A549 (cell line): ENCODE measurements at regions not wholly inside any gene's neighbourhood (a gene's known extent, or its start where the extent isn't known, plus 50 kb on each side); places are given as distances from the start of the nearest gene placed in this dataset.
"Not testable (repeated sequence)": the region's sequence is repeated elsewhere in the genome, so short reads cannot be mapped to it uniquely, and the experiment has no call there.

ENCODE experiments used
- ATAC-seq, 2 experiments: fragments of 200-7000 bp in 1 of 2; fragments of >200 bp in 1 of 2; cut with Nextera tagmentation in 1 of 2; cut with Tn5 transposase in 1 of 2; 3 replicates each; pipeline versions ENCODE4 v1.8.0 to v1.9.1; 2018 to 2020; ENCODE audit warnings: mild to moderate bottlenecking in 1 of 2, moderate library complexity in 1 of 2
- CTCF ChIA-PET: fragments of 300-600 bp; sonication (Branson Sonifier 250); formaldehyde crosslinking; extraction: SDS; loops from one replicate; lab custom pipeline; 2021; ENCODE audit warnings: antibody characterized with exemption, inconsistent platforms; lab: Yijun Ruan, JAX
- POLR2A ChIA-PET: fragments of 350-600 bp; formaldehyde crosslinking; extraction: SDS; loops from one replicate; lab custom pipeline; 2021; ENCODE audit warnings: antibody characterized with exemption, inconsistent platforms; lab: Yijun Ruan, JAX
- DNase-seq, 2 experiments: peaks; one replicate each; pipeline versions ENCODE4 v3.0.0 to v3.0.0-alpha.2; 2011 to 2016; ENCODE audit warnings: low read depth in 1 of 2, low spot score in 1 of 2
- FAIRE-seq: peaks from 2 replicates; lab custom pipeline; 2011; peaks lifted over from hg19 to GRCh38; lab: Jason Lieb, UNC
- H3K27ac ChIP-seq, 2 experiments: fragments of >200 bp; sonication (Bioruptor Twin); formaldehyde crosslinking; 3 replicates each; pipeline ENCODE4 v1.5.1; 2016 to 2017
- H3K4me1 ChIP-seq: fragments of >200 bp; sonication (Bioruptor Twin); formaldehyde crosslinking; 3 replicates; pipeline ENCODE4 v1.6.1; 2016
- H3K4me2 ChIP-seq: fragments of >200 bp; sonication (Bioruptor Twin); formaldehyde crosslinking; 3 replicates; pipeline ENCODE4 v1.6.1; 2016
- H3K4me3 ChIP-seq: fragments of >200 bp; sonication (Bioruptor Twin); formaldehyde crosslinking; 3 replicates; pipeline ENCODE4 v1.5.1; 2016
- H3K9me3 ChIP-seq: fragments of >200 bp; sonication (Bioruptor Twin); formaldehyde crosslinking; 3 replicates; pipeline ENCODE4 v1.6.1; 2016
- CBX2 ChIP-seq: fragments of 200-600 bp; sonication (generic); IDR thresholded peaks from 2 replicates; pipeline ENCODE4 v1.6.1; 2016; ENCODE audit warnings: low read depth, mild to moderate bottlenecking, borderline replicate concordance
- CHD2 ChIP-seq: fragments of 150-350 bp; IDR thresholded peaks from 2 replicates; pipeline ENCODE4 v1.6.1; 2014; ENCODE audit warnings: low read length; ENCODE audit not compliant: partially characterized antibody
- EHF ChIP-seq: fragments of 250-450 bp; sonication (Bioruptor Pico); IDR thresholded peaks from 2 replicates; pipeline ENCODE4 v1.5.0; 2020; ENCODE audit warnings: mild to moderate bottlenecking
- EHMT2 ChIP-seq: fragments of 200-600 bp; sonication (generic); IDR thresholded peaks from 2 replicates; pipeline ENCODE4 v1.6.1; 2016; ENCODE audit warnings: antibody characterized with exemption, low read depth, mild to moderate bottlenecking, moderate library complexity
- ESRRA ChIP-seq: fragments of 150-350 bp; IDR thresholded peaks from 2 replicates; pipeline ENCODE4 v1.6.1; 2014; ENCODE audit warnings: mild to moderate bottlenecking, low read length, borderline replicate concordance
- JUN ChIP-seq, 2 experiments: fragments of >200 bp; sonication (Bioruptor Twin); formaldehyde crosslinking; IDR thresholded peaks; 2 replicates in 1 of 2; 3 replicates in 1 of 2; pipeline ENCODE4 v1.6.1; 2016 to 2017
- JUNB ChIP-seq: fragments of >200 bp; sonication (Bioruptor Twin); formaldehyde crosslinking; IDR thresholded peaks from 2 replicates; pipeline ENCODE4 v1.6.1; 2016
- MYC ChIP-seq: IDR thresholded peaks from 2 replicates; pipeline ENCODE4 v1.6.1; 2012; ENCODE audit warnings: mild to moderate bottlenecking, inconsistent platforms, low read length, improper control_type of control experiment, borderline replicate concordance
- NFE2L2 ChIP-seq: fragments of 150-350 bp; conservative IDR thresholded peaks from 2 replicates; pipeline ENCODE4 v1.6.1; 2014; ENCODE audit warnings: low read length
- RCOR1 ChIP-seq: fragments of 150-350 bp; IDR thresholded peaks from 2 replicates; pipeline ENCODE4 v1.6.1; 2014; ENCODE audit warnings: antibody characterized with exemption, low read length, low read depth
- RNF2 ChIP-seq: fragments of 200-600 bp; sonication (generic); IDR thresholded peaks from 2 replicates; pipeline ENCODE4 v1.6.1; 2016; ENCODE audit warnings: low read depth, mild to moderate bottlenecking, antibody characterized with exemption, moderate library complexity, borderline replicate concordance
- SREBF2 ChIP-seq: fragments of 450-650 bp; IDR thresholded peaks from 2 replicates; pipeline ENCODE4 v1.6.1; 2014; ENCODE audit warnings: mild to moderate bottlenecking, moderate library complexity
- ZC3H11A ChIP-seq: fragments of 450-650 bp; IDR thresholded peaks from 2 replicates; pipeline ENCODE4 v1.6.1; 2014; ENCODE audit warnings: antibody characterized with exemption, mild to moderate bottlenecking
- ZFP36 ChIP-seq: fragments of 450-650 bp; IDR thresholded peaks from 2 replicates; pipeline ENCODE4 v1.6.1; 2014; ENCODE audit warnings: borderline replicate concordance; ENCODE audit not compliant: partially characterized antibody
- ZSCAN20 ChIP-seq: fragments of 250-450 bp; sonication (Bioruptor Pico); IDR thresholded peaks from 2 replicates; pipeline ENCODE4 v1.8.0; 2022; ENCODE audit warnings: mild to moderate bottlenecking, moderate library complexity
- WGBS: methylation state at CpG from one replicate; pipeline ENCODE4 v1.1.6; 2017; ENCODE audit errors: missing lambda C conversion rate; 5-methylcytosine and 5-hydroxymethylcytosine counted together
- TF ChIP-seq, protein P1 (sequence below): fragments of 150-350 bp; IDR thresholded peaks from 2 replicates; pipeline ENCODE4 v1.6.1; 2014; ENCODE audit warnings: low read depth, mild to moderate bottlenecking, low read length
- TF ChIP-seq, protein P2 (sequence below): IDR thresholded peaks from 2 replicates; pipeline ENCODE4 v1.6.1; 2012
- TF ChIP-seq, protein P3 (sequence below): fragments of >200 bp; sonication (Bioruptor Twin); formaldehyde crosslinking; IDR thresholded peaks from 3 replicates; pipeline ENCODE4 v1.5.1; 2016
- TF ChIP-seq, protein P4 (sequence below): fragments of >200 bp; sonication (Bioruptor Twin); formaldehyde crosslinking; IDR thresholded peaks from 2 replicates; pipeline ENCODE4 v1.6.1; 2016

DNA sequence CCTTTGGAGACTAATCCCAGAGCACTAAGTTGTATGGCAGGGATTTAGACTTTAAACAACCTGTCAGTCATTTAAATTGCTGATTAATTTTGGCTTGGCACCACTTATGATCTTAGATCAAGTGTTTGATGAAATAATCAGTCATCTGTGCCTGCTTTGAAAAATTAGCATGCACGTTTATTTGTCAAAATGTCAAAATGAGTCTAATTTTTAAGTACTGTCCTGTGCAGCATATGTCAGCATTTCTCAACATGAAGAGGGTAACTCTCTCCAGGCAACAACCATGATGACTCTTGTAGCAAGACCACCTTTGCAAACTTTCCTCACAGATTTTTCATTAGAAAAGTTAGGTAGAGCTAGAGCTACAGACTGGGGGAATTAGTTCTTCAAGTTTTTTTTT is 155.7 kb upstream of the GJE1 start:
- 0% methylated on average over 1 of the region's 1 CpG for WGBS
- Histone ChIP-seq H3K4me3 (no peak overlapping the region), H3K9me3 (no peaks in the 10 kb centered on the region), H3K4me2 (no peak overlapping the region), H3K27ac (no peak overlapping the region), H3K4me1 (no peaks in the 10 kb centered on the region)
- ATAC-seq: no peak
- no peak for DNase-seq
- ChIA-PET CTCF (interaction anchor here (1.5 kb wide), 1 partner anchor 12 kb away, joined by 5 read pairs; no protein-coding TSS in a partner anchor), POLR2A (no interaction called here)
- FAIRE-seq: no peak
- TF ChIP-seq, protein P1, sequence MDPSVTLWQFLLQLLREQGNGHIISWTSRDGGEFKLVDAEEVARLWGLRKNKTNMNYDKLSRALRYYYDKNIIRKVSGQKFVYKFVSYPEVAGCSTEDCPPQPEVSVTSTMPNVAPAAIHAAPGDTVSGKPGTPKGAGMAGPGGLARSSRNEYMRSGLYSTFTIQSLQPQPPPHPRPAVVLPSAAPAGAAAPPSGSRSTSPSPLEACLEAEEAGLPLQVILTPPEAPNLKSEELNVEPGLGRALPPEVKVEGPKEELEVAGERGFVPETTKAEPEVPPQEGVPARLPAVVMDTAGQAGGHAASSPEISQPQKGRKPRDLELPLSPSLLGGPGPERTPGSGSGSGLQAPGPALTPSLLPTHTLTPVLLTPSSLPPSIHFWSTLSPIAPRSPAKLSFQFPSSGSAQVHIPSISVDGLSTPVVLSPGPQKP: no peak

DNA sequence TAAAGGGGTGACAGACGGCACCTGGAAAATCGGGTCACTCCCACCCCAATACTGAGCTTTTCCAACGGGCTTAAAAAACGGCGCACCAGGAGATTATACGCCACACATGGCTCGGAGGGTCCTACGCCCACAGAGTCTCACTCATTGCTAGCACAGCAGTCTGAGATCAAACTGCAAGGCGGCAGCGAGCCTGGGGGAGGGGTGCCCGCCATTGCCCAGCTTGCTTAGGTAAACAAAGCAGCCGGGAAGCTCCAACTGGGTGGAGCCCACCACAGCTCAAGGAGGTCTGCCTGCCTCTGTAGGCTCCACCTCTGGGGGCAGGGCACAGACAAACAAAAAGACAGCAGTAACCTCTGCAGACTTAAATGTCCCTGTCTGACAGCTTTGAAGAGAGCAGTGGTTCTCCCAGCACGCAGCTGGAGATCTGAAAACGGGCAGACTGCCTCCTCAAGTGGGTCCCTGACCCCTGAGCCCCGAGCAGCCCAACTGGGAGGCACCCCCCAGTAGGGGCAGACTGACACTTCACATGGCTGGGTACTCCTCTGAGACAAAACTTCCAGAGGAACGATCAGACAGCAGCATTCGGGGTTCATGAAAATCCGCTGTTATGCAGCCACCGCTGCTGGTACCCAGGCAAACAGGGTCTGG is 162.8 kb upstream of the GJE1 start:
- H3K4me1 ChIP-seq, DNase-seq, FAIRE-seq, ATAC-seq, POLR2A ChIA-PET, H3K9me3 ChIP-seq, CTCF ChIA-PET, H3K4me3 ChIP-seq, H3K27ac ChIP-seq, H3K4me2 ChIP-seq: not testable (repeated sequence)
- 65% methylated on average over 8 of the region's 19 CpGs for WGBS

DNA sequence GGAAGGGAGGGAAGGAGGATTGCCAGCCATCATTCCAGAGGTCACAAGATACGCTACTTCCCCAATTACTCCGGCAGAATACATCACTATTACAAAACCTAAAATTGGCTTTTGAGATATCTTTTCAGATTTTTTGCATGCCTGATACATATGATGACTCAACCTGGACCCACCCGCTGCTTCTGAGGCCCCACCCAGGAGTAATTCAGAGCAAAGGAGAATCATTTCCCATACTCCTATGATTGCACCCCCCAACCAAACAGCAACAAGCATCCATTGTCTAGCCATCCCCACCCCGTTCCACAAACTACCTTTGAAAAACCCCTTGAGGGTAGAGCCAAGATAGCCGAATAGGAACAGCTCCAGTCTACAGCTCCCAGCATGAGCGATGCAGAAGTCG is 163.5 kb upstream of the GJE1 start:
- ATAC-seq: no peak
- Histone ChIP-seq H3K4me1 (no peaks in the 10 kb centered on the region), H3K9me3 (no peaks in the 10 kb centered on the region), H3K4me3 (no peak overlapping the region), H3K27ac (no peak overlapping the region), H3K4me2 (no peak overlapping the region)
- ChIA-PET CTCF (no interaction called here), POLR2A (no interaction called here)
- WGBS: 33% methylated on average over 7 of the region's 7 CpGs
- TF ChIP-seq JUNB: no peak
- DNase-seq: no peak
- FAIRE-seq: no peak

DNA sequence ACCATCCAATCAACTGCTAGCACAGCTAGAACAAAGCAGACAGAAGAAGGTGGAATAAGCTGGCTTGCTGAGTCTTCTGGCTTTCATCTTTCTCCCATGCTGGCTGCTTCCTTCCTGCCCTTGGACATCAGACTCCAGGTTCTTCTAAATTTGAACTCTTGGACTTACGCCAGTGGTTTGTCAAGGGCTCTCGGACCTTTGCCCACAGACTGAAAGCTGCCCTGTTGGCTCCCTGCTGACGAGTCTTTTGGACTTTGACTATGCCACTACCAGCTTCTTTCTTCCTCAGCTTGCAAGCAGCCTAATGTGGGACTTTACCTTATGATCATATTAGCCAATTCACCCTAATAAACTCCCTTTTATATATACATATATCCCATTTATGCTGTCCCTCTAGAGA is 164.1 kb upstream of the GJE1 start:
- DNase-seq (no peak), FAIRE-seq (no peak), ATAC-seq (no peak)
- CTCF ChIA-PET: no interaction called here
- H3K27ac ChIP-seq: no peak overlapping the region
- TF ChIP-seq, protein P2, sequence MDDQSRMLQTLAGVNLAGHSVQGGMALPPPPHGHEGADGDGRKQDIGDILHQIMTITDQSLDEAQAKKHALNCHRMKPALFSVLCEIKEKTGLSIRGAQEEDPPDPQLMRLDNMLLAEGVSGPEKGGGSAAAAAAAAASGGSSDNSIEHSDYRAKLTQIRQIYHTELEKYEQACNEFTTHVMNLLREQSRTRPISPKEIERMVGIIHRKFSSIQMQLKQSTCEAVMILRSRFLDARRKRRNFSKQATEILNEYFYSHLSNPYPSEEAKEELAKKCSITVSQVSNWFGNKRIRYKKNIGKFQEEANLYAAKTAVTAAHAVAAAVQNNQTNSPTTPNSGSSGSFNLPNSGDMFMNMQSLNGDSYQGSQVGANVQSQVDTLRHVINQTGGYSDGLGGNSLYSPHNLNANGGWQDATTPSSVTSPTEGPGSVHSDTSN: no peak
- TF ChIP-seq, protein P3, sequence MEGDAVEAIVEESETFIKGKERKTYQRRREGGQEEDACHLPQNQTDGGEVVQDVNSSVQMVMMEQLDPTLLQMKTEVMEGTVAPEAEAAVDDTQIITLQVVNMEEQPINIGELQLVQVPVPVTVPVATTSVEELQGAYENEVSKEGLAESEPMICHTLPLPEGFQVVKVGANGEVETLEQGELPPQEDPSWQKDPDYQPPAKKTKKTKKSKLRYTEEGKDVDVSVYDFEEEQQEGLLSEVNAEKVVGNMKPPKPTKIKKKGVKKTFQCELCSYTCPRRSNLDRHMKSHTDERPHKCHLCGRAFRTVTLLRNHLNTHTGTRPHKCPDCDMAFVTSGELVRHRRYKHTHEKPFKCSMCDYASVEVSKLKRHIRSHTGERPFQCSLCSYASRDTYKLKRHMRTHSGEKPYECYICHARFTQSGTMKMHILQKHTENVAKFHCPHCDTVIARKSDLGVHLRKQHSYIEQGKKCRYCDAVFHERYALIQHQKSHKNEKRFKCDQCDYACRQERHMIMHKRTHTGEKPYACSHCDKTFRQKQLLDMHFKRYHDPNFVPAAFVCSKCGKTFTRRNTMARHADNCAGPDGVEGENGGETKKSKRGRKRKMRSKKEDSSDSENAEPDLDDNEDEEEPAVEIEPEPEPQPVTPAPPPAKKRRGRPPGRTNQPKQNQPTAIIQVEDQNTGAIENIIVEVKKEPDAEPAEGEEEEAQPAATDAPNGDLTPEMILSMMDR: no peak
- TF ChIP-seq EHMT2 (no peak), ZFP36 (no peak), SREBF2 (no peak), JUN (IDR thresholded peaks at IDR 0.05) (no peak), CHD2 (no peak), ZSCAN20 (CRISPR knock-in tag) (no peak), ESRRA (no peak), ZC3H11A (no peak), RCOR1 (no peak), EHF (CRISPR knock-in tag) (no peak), RNF2 (no peak), CBX2 (no peak), NFE2L2 (no peak), MYC (no peak)
- TF ChIP-seq, protein P4, sequence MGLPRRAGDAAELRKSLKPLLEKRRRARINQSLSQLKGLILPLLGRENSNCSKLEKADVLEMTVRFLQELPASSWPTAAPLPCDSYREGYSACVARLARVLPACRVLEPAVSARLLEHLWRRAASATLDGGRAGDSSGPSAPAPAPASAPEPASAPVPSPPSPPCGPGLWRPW: no peak
- WGBS: 24% methylated on average over 3 of the region's 3 CpGs
- H3K4me1 ChIP-seq: no peaks in the 10 kb centered on the region
- H3K9me3 ChIP-seq: no peaks in the 10 kb centered on the region
- POLR2A ChIA-PET: no interaction called here
- H3K4me2 ChIP-seq: no peak overlapping the region
- no peak overlapping the region for H3K4me3 ChIP-seq
